ENCODE measurements at regions not wholly inside any gene's neighbourhood (a gene's known extent, or its start where the extent isn't known, plus 50 kb on each side); places are given as distances from the start of the nearest gene placed in this dataset.

DNA sequence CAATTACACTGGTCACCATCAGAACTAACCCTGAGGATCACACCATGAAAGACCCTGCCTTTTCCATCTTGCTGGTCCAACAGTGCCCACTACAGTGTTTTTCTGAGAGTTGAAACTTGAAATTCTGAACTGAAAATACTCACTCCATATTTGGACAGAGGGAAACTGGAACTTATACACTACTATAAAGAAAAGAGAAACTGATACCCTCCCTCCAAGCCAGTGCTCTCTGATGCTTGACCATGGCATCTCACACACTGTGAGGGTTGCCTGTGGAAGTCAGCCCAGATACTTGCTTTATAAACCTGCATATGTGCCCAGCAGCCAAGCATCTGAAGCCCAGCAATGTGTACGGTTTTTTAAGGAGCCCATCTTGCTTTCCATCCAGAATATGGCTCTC is 108.7 kb downstream of the FOXA2 start:
- TF ChIP-seq CTCF (IDR thresholded peaks at IDR 0.05) = no peak
- Histone ChIP-seq H3K9ac (ENCODE audit: insufficient read depth, low read length, poor library complexity, severe bottlenecking) (no peak overlapping the region), H3K4me2 (replicated peaks; ENCODE audit: extremely low read depth, low read length, poor library complexity, severe bottlenecking) (no peak overlapping the region), H3K9me3 (replicated peaks in 1 of 2; ENCODE audit: control insufficient read depth in 1 of 2, insufficient read depth in 1 of 2, low read length in 2 of 2) (no peaks in the 10 kb centered on the region), H3K4me1 (ENCODE audit: control insufficient read depth in 1 of 2, insufficient read depth in 2 of 2, low read length in 2 of 2) (no peaks in the 10 kb centered on the region), H3K27ac (ENCODE audit: low read depth in 1 of 2, low read length in 2 of 2) (no peak overlapping the region), H3K79me2 (ENCODE audit: insufficient read depth, low read length) (no peaks in the 10 kb centered on the region), H3K4me3 (replicated peaks in 1 of 3; ENCODE audit: low read depth in 2 of 3, low read length in 3 of 3) (no peak overlapping the region), H4K20me1 (ENCODE audit: insufficient read depth, low read length) (no peaks in the 10 kb centered on the region), H2AFZ (ENCODE audit: insufficient read depth, low read depth, low read length, poor library complexity, severe bottlenecking) (no peak overlapping the region), H3K27me3 (ENCODE audit: control insufficient read depth in 2 of 2, insufficient read depth in 2 of 2, low read length in 2 of 2) (no peaks in the 10 kb centered on the region), H3K36me3 (replicated peaks in 1 of 2; ENCODE audit: control insufficient read depth in 1 of 2, insufficient read depth in 2 of 2, low read length in 2 of 2) (no peaks in the 10 kb centered on the region)
- no peak for DNase-seq
- Mint-ChIP-seq H3K27ac (no peak overlapping the region), H3K4me3 (no peak overlapping the region), H3K36me3 (no peaks in the 10 kb centered on the region), H3K27me3 (ENCODE audit: low read depth in 3 of 3) (peaks cover 2 to 6% (median 2%) of the 10 kb centered on the region in 3 donors), H3K9me3 (peaks cover 0 to 6% (median 2%) of the 10 kb centered on the region in 7 donors), H3K4me1 (no peaks in the 10 kb centered on the region)
- 67% methylated on average over 1 of the region's 1 CpG for WGBS (ENCODE audit: insufficient coverage)
- intact Hi-C loops (cut with micrococcal nuclease) = no loop called here

DNA sequence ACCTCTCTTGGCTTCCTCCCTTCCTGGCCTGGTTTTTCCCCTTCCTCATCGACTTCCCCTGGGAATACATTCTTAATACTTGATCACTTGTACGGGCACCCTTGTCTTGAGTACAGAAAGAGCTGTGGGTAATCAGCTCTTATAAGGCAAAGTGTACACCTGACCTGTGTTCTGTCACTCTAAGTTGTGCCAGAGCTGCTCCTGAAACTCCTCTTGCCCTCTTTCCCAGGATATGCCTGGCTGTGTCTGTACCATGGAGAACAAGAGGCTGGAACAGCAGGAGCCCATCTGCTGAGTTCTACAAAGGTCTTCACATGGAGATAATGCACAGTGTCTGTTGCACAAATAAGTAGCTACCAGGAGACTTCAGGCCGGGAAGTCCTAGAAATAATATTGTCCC is 110.1 kb downstream of the FOXA2 start:
- WGBS (ENCODE audit: insufficient coverage) = no CpG with 5 or more reads among the region's 3 CpGs
- Histone ChIP-seq H4K20me1 (ENCODE audit: insufficient read depth, low read length) (no peaks in the 10 kb centered on the region), H3K36me3 (replicated peaks in 1 of 2; ENCODE audit: control insufficient read depth in 1 of 2, insufficient read depth in 2 of 2, low read length in 2 of 2) (no peaks in the 10 kb centered on the region), H3K4me1 (ENCODE audit: control insufficient read depth in 1 of 2, insufficient read depth in 2 of 2, low read length in 2 of 2) (no peaks in the 10 kb centered on the region), H3K27me3 (ENCODE audit: control insufficient read depth in 2 of 2, insufficient read depth in 2 of 2, low read length in 2 of 2) (no peaks in the 10 kb centered on the region), H3K27ac (ENCODE audit: low read depth in 1 of 2, low read length in 2 of 2) (no peak overlapping the region), H3K9ac (ENCODE audit: insufficient read depth, low read length, poor library complexity, severe bottlenecking) (no peak overlapping the region), H3K9me3 (replicated peaks in 1 of 2; ENCODE audit: control insufficient read depth in 1 of 2, insufficient read depth in 1 of 2, low read length in 2 of 2) (no peaks in the 10 kb centered on the region), H3K4me3 (replicated peaks in 1 of 3; ENCODE audit: low read depth in 2 of 3, low read length in 3 of 3) (no peak overlapping the region), H2AFZ (ENCODE audit: insufficient read depth, low read depth, low read length, poor library complexity, severe bottlenecking) (no peak overlapping the region), H3K79me2 (ENCODE audit: insufficient read depth, low read length) (no peaks in the 10 kb centered on the region), H3K4me2 (replicated peaks; ENCODE audit: extremely low read depth, low read length, poor library complexity, severe bottlenecking) (no peak overlapping the region)
- Mint-ChIP-seq H3K27ac (no peak overlapping the region), H3K4me3 (no peak overlapping the region), H3K36me3 (no peaks in the 10 kb centered on the region), H3K4me1 (no peaks in the 10 kb centered on the region), H3K9me3 (peaks cover 0 to 5% (median 2%) of the 10 kb centered on the region in 7 donors), H3K27me3 (ENCODE audit: low read depth in 3 of 3) (peaks cover 2 to 6% (median 2%) of the 10 kb centered on the region in 3 donors)
- no peak for TF ChIP-seq CTCF (IDR thresholded peaks at IDR 0.05)
- intact Hi-C loops (cut with micrococcal nuclease) = no loop called here
- DNase-seq = no peak

All from CD14-positive monocyte (primary cell).